GM12878 (cell line): ENCODE measurements at regions not wholly inside any gene's neighbourhood (a gene's known extent, or its start where the extent isn't known, plus 50 kb on each side); places are given as distances from the start of the nearest gene placed in this dataset.

Experiments used
- E2F8 ChIP-seq: fragments of 450-650 bp; IDR thresholded peaks from 2 replicates; pipeline ENCODE4 v1.6.1; 2018; ENCODE audit warnings: mild to moderate bottlenecking, low read depth, moderate library complexity; ENCODE audit not compliant: partially characterized antibody
- E4F1 ChIP-seq: fragments of 450-650 bp; IDR thresholded peaks from 2 replicates; pipeline ENCODE4 v1.6.1; 2018; ENCODE audit warnings: borderline replicate concordance, mild to moderate bottlenecking; ENCODE audit not compliant: partially characterized antibody
- HDGF ChIP-seq: fragments of 450-650 bp; IDR thresholded peaks from 2 replicates; pipeline ENCODE4 v1.6.1; 2016; ENCODE audit warnings: antibody characterized with exemption
- POLR2A ChIP-seq: IDR thresholded peaks from 2 replicates; pipeline ENCODE4 v1.6.1; 2011; ENCODE audit warnings: low read depth, mild to moderate bottlenecking, low read length
- RELA ChIP-seq: fragments of 450-650 bp; IDR thresholded peaks from 2 replicates; pipeline ENCODE4 v1.8.0; 2014; ENCODE audit warnings: borderline replicate concordance; ENCODE audit not compliant: partially characterized antibody
- TAF1 ChIP-seq: IDR thresholded peaks from 2 replicates; pipeline ENCODE4 v1.6.1; 2011; ENCODE audit warnings: mild to moderate bottlenecking, low read depth, low read length, borderline replicate concordance
- TCF3 ChIP-seq: IDR thresholded peaks from 2 replicates; pipeline ENCODE4 v1.6.1; 2012; ENCODE audit warnings: low read depth, mild to moderate bottlenecking, low read length, borderline replicate concordance; ENCODE audit not compliant: insufficient read depth
- ZNF207 ChIP-seq: fragments of 450-650 bp; IDR thresholded peaks from 2 replicates; pipeline ENCODE4 v1.6.1; 2014; ENCODE audit warnings: antibody characterized with exemption, mild to moderate bottlenecking, borderline replicate concordance
- TF ChIP-seq, protein P1 (sequence below): IDR thresholded peaks from 2 replicates; pipeline ENCODE4 v1.6.1; 2011; ENCODE audit warnings: low read depth, low read length, improper control_type of control experiment, borderline replicate concordance

GRCh38 chr10:4357911-4358310, 468.1 kb upstream of the AKR1E2 start:
- no peak for TF ChIP-seq TAF1
- no peak for TF ChIP-seq POLR2A
- TF ChIP-seq RELA, result no peak
- TF ChIP-seq E2F8, result no peak
- TF ChIP-seq E4F1, result no peak
- TF ChIP-seq TCF3, result no peak
- TF ChIP-seq HDGF, result no peak
- TF ChIP-seq, protein P1, sequence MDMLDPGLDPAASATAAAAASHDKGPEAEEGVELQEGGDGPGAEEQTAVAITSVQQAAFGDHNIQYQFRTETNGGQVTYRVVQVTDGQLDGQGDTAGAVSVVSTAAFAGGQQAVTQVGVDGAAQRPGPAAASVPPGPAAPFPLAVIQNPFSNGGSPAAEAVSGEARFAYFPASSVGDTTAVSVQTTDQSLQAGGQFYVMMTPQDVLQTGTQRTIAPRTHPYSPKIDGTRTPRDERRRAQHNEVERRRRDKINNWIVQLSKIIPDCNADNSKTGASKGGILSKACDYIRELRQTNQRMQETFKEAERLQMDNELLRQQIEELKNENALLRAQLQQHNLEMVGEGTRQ, result no peak
- TF ChIP-seq ZNF207, result no peak
